ENCODE measurements at regions not wholly inside any gene's neighbourhood (a gene's known extent, or its start where the extent isn't known, plus 50 kb on each side); places are given as distances from the start of the nearest gene placed in this dataset.

- in situ Hi-C loops (cut with HindIII; ENCODE audit: low sequenced_read_pairs): no loop called here
- TF ChIP-seq CTCF (IDR thresholded peaks at IDR 0.05; ENCODE audit: low read depth, low read length, missing control alignments): no peak
- no peak overlapping the region for H3K4me3 ChIP-seq (ENCODE audit: low read depth, low read length)
- no peak for DNase-seq (ENCODE audit: low read depth)
Measured at GRCh38 chr4:181672751-181673150, 570.5 kb upstream of the TENM3 start.

- no peak overlapping the region for H3K4me3 ChIP-seq (ENCODE audit: low read depth, low read length)
- peak; percentile 32 for DNase-seq (ENCODE audit: low read depth)
- in situ Hi-C loops (cut with HindIII; ENCODE audit: low sequenced_read_pairs): no loop called here
- TF ChIP-seq CTCF (IDR thresholded peaks at IDR 0.05; ENCODE audit: low read depth, low read length, missing control alignments): no peak
Measured at GRCh38 chr4:181674315-181674875, 568.8 kb upstream of the TENM3 start.

GRCh38 chr4:181676546-181676945, 566.7 kb upstream of the TENM3 start:
- H3K4me3 ChIP-seq (ENCODE audit: low read depth, low read length): no peak overlapping the region
- no peak for TF ChIP-seq CTCF (IDR thresholded peaks at IDR 0.05; ENCODE audit: low read depth, low read length, missing control alignments)
- in situ Hi-C loops (cut with HindIII; ENCODE audit: low sequenced_read_pairs): no loop called here
- no peak for DNase-seq (ENCODE audit: low read depth)

GRCh38 chr4:181677201-181677600, 566.0 kb upstream of the TENM3 start:
- in situ Hi-C loops (cut with HindIII; ENCODE audit: low sequenced_read_pairs): no loop called here
- DNase-seq (ENCODE audit: low read depth): no peak

GRCh38 chr4:181677621-181678020, 565.6 kb upstream of the TENM3 start:
- DNase-seq (ENCODE audit: low read depth): no peak
- TF ChIP-seq CTCF (IDR thresholded peaks at IDR 0.05; ENCODE audit: low read depth, low read length, missing control alignments): no peak
- no peak overlapping the region for H3K4me3 ChIP-seq (ENCODE audit: low read depth, low read length)
- in situ Hi-C loops (cut with HindIII; ENCODE audit: low sequenced_read_pairs): no loop called here

More at GRCh38 chr4:181677201-181677600, 566.0 kb upstream of the TENM3 start:
- no peak overlapping the region for H3K4me3 ChIP-seq (ENCODE audit: low read depth, low read length)
- no peak for TF ChIP-seq CTCF (IDR thresholded peaks at IDR 0.05; ENCODE audit: low read depth, low read length, missing control alignments)

- in situ Hi-C loops (cut with HindIII; ENCODE audit: low sequenced_read_pairs): no loop called here
- no peak for TF ChIP-seq CTCF (IDR thresholded peaks at IDR 0.05; ENCODE audit: low read depth, low read length, missing control alignments)
- H3K4me3 ChIP-seq (ENCODE audit: low read depth, low read length): no peak overlapping the region
- DNase-seq (ENCODE audit: low read depth): no peak
Measured at GRCh38 chr4:181679754-181680153, 563.4 kb upstream of the TENM3 start.

All from astrocyte of the cerebellum (primary cell).